Mesenchymal stem cell (in vitro differentiated cells and primary cell): ENCODE measurements at regions not wholly inside any gene's neighbourhood (a gene's known extent, or its start where the extent isn't known, plus 50 kb on each side); places are given as distances from the start of the nearest gene placed in this dataset.

ENCODE experiments used
- DNase-seq: peaks from one replicate; pipeline ENCODE4 v3.0.0-alpha.2; 2013
- H2AFZ ChIP-seq: one replicate; pipeline ENCODE4 v1.6.1; 2013; ENCODE audit warnings: low read depth, mild to moderate bottlenecking, control low read depth, inconsistent platforms, low read length, moderate library complexity
- H2AK5ac ChIP-seq: 2 replicates; pipeline ENCODE4 v1.6.1; 2013; ENCODE audit warnings: low read length, moderate library complexity, mild to moderate bottlenecking, inconsistent platforms; ENCODE audit not compliant: severe bottlenecking
- H2BK120ac ChIP-seq: one replicate; pipeline ENCODE4 v1.6.1; 2013; ENCODE audit warnings: low read depth, mild to moderate bottlenecking, inconsistent platforms, low read length, moderate library complexity
- H2BK12ac ChIP-seq, 2 experiments: one replicate each; pipeline ENCODE4 v1.6.1; 2013; ENCODE audit warnings: inconsistent platforms in 2 of 2, low read length in 2 of 2, mild to moderate bottlenecking in 2 of 2, moderate library complexity in 2 of 2, control low read depth in 1 of 2
- H2BK15ac ChIP-seq: one replicate; pipeline ENCODE4 v1.6.1; 2013; ENCODE audit warnings: mild to moderate bottlenecking, low read depth, inconsistent platforms; ENCODE audit not compliant: poor library complexity, severe bottlenecking
- H2BK5ac ChIP-seq: 2 replicates; pipeline ENCODE4 v1.6.1; 2013; ENCODE audit warnings: low read depth, mild to moderate bottlenecking, low read length, control low read depth, inconsistent platforms; ENCODE audit not compliant: poor library complexity, severe bottlenecking
- H3K14ac ChIP-seq, 2 experiments: one replicate each; pipeline ENCODE4 v1.6.1; 2013; ENCODE audit warnings: inconsistent platforms in 2 of 2, low read length in 2 of 2, control low read depth in 1 of 2, mild to moderate bottlenecking in 1 of 2, moderate library complexity in 1 of 2
- H3K18ac ChIP-seq, 2 experiments: one replicate each; pipeline ENCODE4 v1.6.1; 2013; ENCODE audit warnings: inconsistent platforms in 2 of 2, low read length in 2 of 2, control low read depth in 1 of 2, low read depth in 1 of 2, mild to moderate bottlenecking in 1 of 2
- H3K23ac ChIP-seq, 2 experiments: one replicate each; pipeline ENCODE4 v1.6.1; 2013; ENCODE audit warnings: inconsistent platforms in 2 of 2, low read length in 2 of 2, mild to moderate bottlenecking in 2 of 2, moderate library complexity in 2 of 2, control low read depth in 1 of 2
- H3K27ac ChIP-seq: 2 replicates; pipeline ENCODE4 v1.5.1; 2013; ENCODE audit warnings: mild to moderate bottlenecking, moderate library complexity, low read length, control low read depth, inconsistent platforms; ENCODE audit not compliant: poor library complexity, severe bottlenecking
- H3K27me3 ChIP-seq, 2 experiments: 2 replicates each; pipeline versions ENCODE4 v1.6.1 to v1.7.0; 2013; ENCODE audit warnings: low read length in 2 of 2, mild to moderate bottlenecking in 2 of 2, moderate library complexity in 2 of 2, control low read depth in 1 of 2, inconsistent platforms in 1 of 2; ENCODE audit not compliant: control insufficient read depth in 1 of 2, insufficient read depth in 1 of 2
- H3K36me3 ChIP-seq, 2 experiments: 2 replicates each; pipeline versions ENCODE4 v1.6.1 to v1.7.0; 2013; ENCODE audit warnings: low read length in 2 of 2, control low read depth in 1 of 2, inconsistent platforms in 1 of 2, low read depth in 1 of 2, mild to moderate bottlenecking in 1 of 2; ENCODE audit not compliant: insufficient read depth in 2 of 2, control insufficient read depth in 1 of 2
- H3K4ac ChIP-seq, 2 experiments: one replicate each; pipeline ENCODE4 v1.6.1; 2013; ENCODE audit warnings: inconsistent platforms in 2 of 2, low read length in 2 of 2, mild to moderate bottlenecking in 2 of 2, moderate library complexity in 2 of 2, control low read depth in 1 of 2, low read depth in 1 of 2
- H3K4me1 ChIP-seq: 2 replicates; pipeline ENCODE4 v1.6.1; 2013; ENCODE audit warnings: low read depth, low read length, control low read depth; ENCODE audit not compliant: control insufficient read depth, insufficient read depth
- H3K4me2 ChIP-seq: 2 replicates; pipeline ENCODE4 v1.6.1; 2013; ENCODE audit warnings: low read length, mild to moderate bottlenecking, inconsistent platforms; ENCODE audit not compliant: poor library complexity, severe bottlenecking
- H3K4me3 ChIP-seq, 2 experiments: 2 replicates each; pipeline versions ENCODE4 v1.5.1 to v1.7.0; 2013; ENCODE audit warnings: low read length in 2 of 2, mild to moderate bottlenecking in 2 of 2, control low read depth in 1 of 2, low read depth in 1 of 2; ENCODE audit not compliant: insufficient read depth in 1 of 2
- H3K79me1 ChIP-seq: replicated peaks from 2 replicates; pipeline ENCODE4 v1.6.1; 2013; ENCODE audit warnings: mild to moderate bottlenecking, control low read depth, low read length, inconsistent platforms; ENCODE audit not compliant: poor library complexity, severe bottlenecking
- H3K9ac ChIP-seq: 2 replicates; pipeline ENCODE4 v1.7.0; 2013; ENCODE audit warnings: mild to moderate bottlenecking, low read length, moderate library complexity
- H3K9me3 ChIP-seq: 2 replicates; pipeline ENCODE4 v1.7.0; 2013; ENCODE audit warnings: mild to moderate bottlenecking, low read length; ENCODE audit not compliant: control insufficient read depth
- H4K8ac ChIP-seq: one replicate; pipeline ENCODE4 v1.6.1; 2013; ENCODE audit warnings: inconsistent platforms, mild to moderate bottlenecking, low read length, moderate library complexity
- H4K91ac ChIP-seq: one replicate; pipeline ENCODE4 v1.6.1; 2013; ENCODE audit warnings: mild to moderate bottlenecking, low read length, inconsistent platforms
- WGBS: methylation state at CpG from one replicate; pipeline ENCODE4 v1.1.7; 2013; ENCODE audit warnings: mixed read lengths; 5-methylcytosine and 5-hydroxymethylcytosine counted together

DNA sequence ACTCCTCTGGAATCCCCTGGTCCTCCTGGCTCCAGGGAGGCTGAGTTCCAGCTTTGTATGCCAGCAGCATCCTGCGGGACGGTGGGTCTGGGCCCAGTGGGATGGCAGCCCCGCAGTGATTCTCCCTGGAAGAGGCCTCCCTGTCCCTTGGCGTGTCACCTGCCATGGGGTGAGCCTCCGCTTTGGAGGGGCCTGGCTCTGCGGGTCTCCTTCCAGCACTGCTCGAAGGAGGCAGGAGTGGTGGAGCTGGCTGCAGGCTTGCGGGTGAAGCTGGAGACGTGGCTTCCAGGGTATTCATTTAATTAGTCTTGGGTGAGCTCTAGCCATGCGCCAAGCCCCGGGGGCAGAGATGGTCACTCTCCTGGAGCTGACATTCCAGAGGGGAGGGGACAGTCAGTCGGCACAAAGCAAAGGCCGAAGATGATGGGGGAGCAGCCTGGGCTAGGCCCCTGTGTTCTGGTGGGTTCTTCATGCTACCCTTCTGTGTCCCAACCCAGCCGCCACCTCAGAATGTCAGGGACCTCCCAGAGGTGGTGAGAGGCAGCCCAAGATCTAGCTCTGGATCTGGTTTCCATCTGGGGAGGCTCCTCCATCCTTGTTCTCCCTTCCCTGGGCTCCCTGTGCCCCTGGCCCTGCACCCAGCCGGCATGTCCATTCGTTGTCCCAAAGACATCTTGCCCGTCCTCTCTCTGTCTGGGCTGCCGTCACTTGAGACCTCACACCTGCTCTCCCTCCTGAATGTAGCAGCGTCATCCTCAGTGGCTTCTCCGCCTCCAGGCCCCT, 1332.5 kb downstream of the BRD1 start:
- Histone ChIP-seq H3K18ac (no peak overlapping the region), H3K23ac (no peak overlapping the region), H3K9ac (no peak overlapping the region), H3K4me1 (peaks cover 10% of the 10 kb centered on the region), H3K27ac (no peak overlapping the region), H3K14ac (no peak overlapping the region), H3K9me3 (no peaks in the 10 kb centered on the region), H2BK120ac (no peak overlapping the region), H3K27me3 (peaks cover 16 to 31% of the 10 kb centered on the region in 2 experiments), H3K4ac (no peak overlapping the region), H2BK15ac (no peak overlapping the region), H2AFZ (no peak overlapping the region), H4K8ac (no peak overlapping the region), H4K91ac (no peak overlapping the region), H2BK12ac (no peak overlapping the region), H2BK5ac (no peak overlapping the region), H2AK5ac (no peak overlapping the region), H3K4me3 (no peak overlapping the region), H3K79me1 (no peaks in the 10 kb centered on the region), H3K36me3 (no peaks in the 10 kb centered on the region), H3K4me2 (no peak overlapping the region)
- no peak for DNase-seq
- WGBS: 87% methylated on average over 20 of the region's 20 CpGs

DNA sequence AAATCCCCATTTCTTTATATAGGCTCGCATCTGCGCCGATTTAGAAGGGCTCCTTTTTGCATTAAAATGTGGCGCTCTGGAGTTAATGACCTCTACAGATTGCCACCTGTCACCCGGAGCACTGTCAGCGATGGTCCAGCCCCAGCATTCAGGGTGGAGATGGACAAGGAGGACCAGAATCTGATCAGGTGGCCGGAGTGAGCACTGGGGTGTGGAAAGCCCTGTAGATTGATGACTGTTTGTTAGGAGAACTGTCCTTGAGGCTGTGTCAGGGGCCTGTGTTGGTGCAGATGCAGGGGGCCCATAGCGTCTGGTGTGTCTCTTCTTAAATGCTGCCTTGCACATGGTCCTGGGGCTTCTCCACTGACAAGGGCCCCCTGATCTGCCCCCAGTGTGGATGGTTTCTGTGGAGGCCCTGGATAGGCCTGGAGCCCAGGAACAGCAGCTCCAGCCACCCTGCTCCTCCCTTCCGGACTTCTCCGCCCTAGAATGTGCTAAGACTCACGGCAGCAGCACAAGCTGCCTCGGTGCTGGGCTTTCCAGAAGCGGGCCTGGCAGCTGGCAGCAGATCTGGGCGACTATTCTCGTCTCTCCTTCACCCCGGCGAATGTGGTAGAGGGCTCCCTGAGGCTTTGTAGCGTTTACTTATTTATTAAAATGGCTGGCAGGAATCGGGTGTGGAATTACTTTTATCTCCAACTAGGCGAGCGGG, 1333.3 kb downstream of the BRD1 start:
- peaks cover 18% of the 10 kb centered on the region for H3K4me1 ChIP-seq
- no peak overlapping the region for H3K23ac ChIP-seq
- H3K27ac ChIP-seq: no peak overlapping the region
- H3K4me2 ChIP-seq: no peak overlapping the region
- no peak overlapping the region for H3K9ac ChIP-seq
- no peak overlapping the region for H3K18ac ChIP-seq
- no peak overlapping the region for H2BK120ac ChIP-seq
- H3K14ac ChIP-seq: no peak overlapping the region
- no peaks in the 10 kb centered on the region for H3K36me3 ChIP-seq
- H3K79me1 ChIP-seq: no peaks in the 10 kb centered on the region
- H4K8ac ChIP-seq: no peak overlapping the region
- H3K4me3 ChIP-seq: no peak overlapping the region
- WGBS: 83% methylated on average over 21 of the region's 21 CpGs
- H2AK5ac ChIP-seq: no peak overlapping the region
- H3K27me3 ChIP-seq: peaks cover 17 to 35% of the 10 kb centered on the region in 2 experiments
- no peak overlapping the region for H2AFZ ChIP-seq
- DNase-seq: no peak
- no peak overlapping the region for H2BK5ac ChIP-seq
- H4K91ac ChIP-seq: no peak overlapping the region
- H2BK12ac ChIP-seq: no peak overlapping the region
- H2BK15ac ChIP-seq: no peak overlapping the region
- H3K9me3 ChIP-seq: no peaks in the 10 kb centered on the region
- H3K4ac ChIP-seq: no peak overlapping the region

DNA sequence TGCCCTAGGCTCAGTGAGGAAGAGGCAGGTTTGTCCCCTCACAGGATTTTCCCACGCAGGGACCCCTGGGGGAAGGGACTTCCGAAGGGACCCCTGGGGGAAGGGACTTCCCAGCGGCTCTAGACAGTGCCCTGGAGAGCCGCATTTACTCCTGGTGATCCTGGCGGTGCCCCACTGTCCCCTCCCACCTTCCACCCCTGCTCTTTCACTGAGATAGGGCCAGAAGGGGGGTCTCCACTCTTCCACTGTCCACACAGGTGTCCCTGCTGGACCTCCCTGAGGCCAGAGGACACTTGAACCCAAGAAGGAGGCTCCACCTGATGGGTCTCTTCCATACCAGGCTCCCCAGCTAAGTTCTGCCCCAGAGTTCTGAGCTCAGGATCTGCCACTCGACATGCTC, 1333.9 kb downstream of the BRD1 start:
- Histone ChIP-seq H4K8ac (no peak overlapping the region), H3K36me3 (no peaks in the 10 kb centered on the region), H2BK5ac (no peak overlapping the region), H3K18ac (no peak overlapping the region), H2BK15ac (no peak overlapping the region), H3K4ac (no peak overlapping the region), H3K27ac (no peak overlapping the region), H3K9me3 (no peaks in the 10 kb centered on the region), H2AK5ac (no peak overlapping the region), H2BK120ac (no peak overlapping the region), H3K4me1 (peaks cover 18% of the 10 kb centered on the region), H4K91ac (no peak overlapping the region), H2AFZ (no peak overlapping the region), H3K79me1 (no peaks in the 10 kb centered on the region), H3K27me3 (peaks cover 19 to 37% of the 10 kb centered on the region in 2 experiments), H2BK12ac (no peak overlapping the region), H3K4me2 (no peak overlapping the region), H3K23ac (no peak overlapping the region), H3K4me3 (no peak overlapping the region), H3K14ac (no peak overlapping the region), H3K9ac (no peak overlapping the region)
- no peak for DNase-seq
- 53% methylated on average over 6 of the region's 6 CpGs for WGBS
